GM20000 (cell line): ENCODE measurements at regions not wholly inside any gene's neighbourhood (a gene's known extent, or its start where the extent isn't known, plus 50 kb on each side); places are given as distances from the start of the nearest gene placed in this dataset.

ENCODE experiments used
- DNase-seq: peaks from one replicate; pipeline ENCODE4 v3.0.0; 2012; ENCODE audit warnings: low spot score
- CTCF ChIP-seq: IDR thresholded peaks from 2 replicates; pipeline ENCODE4 v1.5.1; 2012; ENCODE audit warnings: mild to moderate bottlenecking, control low read depth; ENCODE audit errors: extremely low read depth, missing control alignments

- DNase-seq, result no peak
- no peak for TF ChIP-seq CTCF
Observed at GRCh38 chr15:96230526-96231181, 99.8 kb upstream of the NR2F2 start.

- no peak for TF ChIP-seq CTCF
- DNase-seq, result no peak
Observed at GRCh38 chr15:96232335-96232734, 98.2 kb upstream of the NR2F2 start.

GRCh38 chr15:96234109-96234892 is 96.2 kb upstream of the NR2F2 start:
- no peak for DNase-seq
- no peak for TF ChIP-seq CTCF

- TF ChIP-seq CTCF, result no peak
- DNase-seq, result no peak
Observed at GRCh38 chr15:96237002-96237401, 93.5 kb upstream of the NR2F2 start.

GRCh38 chr15:96242761-96243160 is 87.7 kb upstream of the NR2F2 start:
- TF ChIP-seq CTCF, result no peak
- no peak for DNase-seq

GRCh38 chr15:96243701-96244100 is 86.8 kb upstream of the NR2F2 start:
- no peak for TF ChIP-seq CTCF
- DNase-seq, result no peak

- TF ChIP-seq CTCF, result no peak
- DNase-seq, result no peak
Observed at GRCh38 chr15:96245252-96245651, 85.2 kb upstream of the NR2F2 start.
